Stomach (tissue), 4 donors: ENCODE measurements at regions not wholly inside any gene's neighbourhood (a gene's known extent, or its start where the extent isn't known, plus 50 kb on each side); places are given as distances from the start of the nearest gene placed in this dataset.

Experiments used
- POLR2A ChIP-seq, 4 donors: fragments of 450-650 bp; IDR thresholded peaks; one replicate each; pipeline ENCODE4 v1.6.1; 2016; ENCODE audit warnings: antibody characterized with exemption in 4 of 4, control low read depth in 2 of 4, mild to moderate bottlenecking in 1 of 4, moderate library complexity in 1 of 4
- POLR2AphosphoS5 ChIP-seq, 3 donors: sonication (generic); formaldehyde crosslinking; IDR thresholded peaks; one replicate each; pipeline ENCODE4 v1.6.1; 2016; ENCODE audit warnings: antibody characterized with exemption in 3 of 3
- TF ChIP-seq, protein P1 (sequence below), 7 experiments: fragments of 450-650 bp in 4 of 7; fragments of 200-600 bp in 3 of 7; sonication (generic) in 3 of 7; IDR thresholded peaks; one replicate each; pipeline ENCODE4 v1.5.1; 2016 to 2019; ENCODE audit warnings: antibody characterized with exemption in 7 of 7, control low read depth in 2 of 7, mild to moderate bottlenecking in 1 of 7

DNA sequence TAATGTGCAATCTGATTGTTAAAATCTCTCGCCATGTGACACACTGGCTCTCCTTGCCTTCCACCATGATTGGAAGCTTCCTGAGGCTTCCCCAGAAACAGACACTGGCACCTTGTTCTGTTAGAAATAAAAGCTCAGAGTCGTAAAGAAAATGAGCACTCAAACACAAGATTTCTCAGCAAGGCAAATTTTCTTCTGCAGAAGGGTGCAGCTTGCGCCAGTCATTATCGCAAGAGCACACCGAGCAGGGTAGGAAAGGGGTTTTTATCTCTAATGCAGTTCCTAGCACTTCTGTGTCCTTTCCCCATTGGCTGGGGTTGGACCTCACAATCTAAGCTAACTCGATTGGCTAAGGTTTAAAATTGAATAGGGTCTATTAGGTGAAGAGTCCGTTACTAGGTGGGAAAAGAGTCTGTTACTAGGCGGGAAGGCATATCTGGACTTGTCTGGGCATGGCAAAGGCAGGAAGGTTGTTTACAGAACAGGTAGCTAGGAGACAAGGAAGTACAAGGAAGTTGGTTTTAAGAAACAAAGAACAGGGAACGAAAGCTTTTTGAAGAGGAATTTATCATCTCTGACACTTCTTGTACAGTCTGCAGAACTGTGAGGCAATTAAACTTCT is 62.6 kb upstream of the BICD1 start:
- no peak for TF ChIP-seq POLR2A (IDR thresholded peaks at IDR 0.05)
- TF ChIP-seq, protein P1, sequence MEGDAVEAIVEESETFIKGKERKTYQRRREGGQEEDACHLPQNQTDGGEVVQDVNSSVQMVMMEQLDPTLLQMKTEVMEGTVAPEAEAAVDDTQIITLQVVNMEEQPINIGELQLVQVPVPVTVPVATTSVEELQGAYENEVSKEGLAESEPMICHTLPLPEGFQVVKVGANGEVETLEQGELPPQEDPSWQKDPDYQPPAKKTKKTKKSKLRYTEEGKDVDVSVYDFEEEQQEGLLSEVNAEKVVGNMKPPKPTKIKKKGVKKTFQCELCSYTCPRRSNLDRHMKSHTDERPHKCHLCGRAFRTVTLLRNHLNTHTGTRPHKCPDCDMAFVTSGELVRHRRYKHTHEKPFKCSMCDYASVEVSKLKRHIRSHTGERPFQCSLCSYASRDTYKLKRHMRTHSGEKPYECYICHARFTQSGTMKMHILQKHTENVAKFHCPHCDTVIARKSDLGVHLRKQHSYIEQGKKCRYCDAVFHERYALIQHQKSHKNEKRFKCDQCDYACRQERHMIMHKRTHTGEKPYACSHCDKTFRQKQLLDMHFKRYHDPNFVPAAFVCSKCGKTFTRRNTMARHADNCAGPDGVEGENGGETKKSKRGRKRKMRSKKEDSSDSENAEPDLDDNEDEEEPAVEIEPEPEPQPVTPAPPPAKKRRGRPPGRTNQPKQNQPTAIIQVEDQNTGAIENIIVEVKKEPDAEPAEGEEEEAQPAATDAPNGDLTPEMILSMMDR (IDR thresholded peaks at IDR 0.05), result no peak
- no peak for TF ChIP-seq POLR2AphosphoS5 (IDR thresholded peaks at IDR 0.05)
